Inflammatory macrophage treated with lipopolysaccharide for 1 hour (primary cell): ENCODE measurements at regions not wholly inside any gene's neighbourhood (a gene's known extent, or its start where the extent isn't known, plus 50 kb on each side); places are given as distances from the start of the nearest gene placed in this dataset.
A peak's percentile ranks its signal among the peaks of the same experiment; 100 is the strongest.
"Not testable (repeated sequence)": the region's sequence is repeated elsewhere in the genome, so short reads cannot be mapped to it uniquely, and the experiment has no call there.

Experiments
- DNase-seq, 2 donors: peaks; one replicate each; pipeline ENCODE4 v3.0.0-alpha.2; 2020 to 2022

- no peak for DNase-seq
Measured at GRCh38 chr7:142567201-142568075, 181.8 kb upstream of the PRSS1 start.

- DNase-seq, result peak; percentile 45 to 61
Measured at GRCh38 chr7:142566271-142566670, 183.0 kb upstream of the PRSS1 start.

- not testable (repeated sequence) for DNase-seq
Measured at GRCh38 chr7:142564125-142564524, 185.1 kb upstream of the PRSS1 start.

- DNase-seq, result no peak
Measured at GRCh38 chr7:142563470-142563869, 185.8 kb upstream of the PRSS1 start.

- DNase-seq, result no peak
Measured at GRCh38 chr7:142562688-142563087, 186.6 kb upstream of the PRSS1 start.

GRCh38 chr7:142561396-142561795 is 187.9 kb upstream of the PRSS1 start:
- not testable (repeated sequence) for DNase-seq

GRCh38 chr7:142560770-142561169 is 188.5 kb upstream of the PRSS1 start:
- not testable (repeated sequence) for DNase-seq

GRCh38 chr7:142560166-142560565 is 189.1 kb upstream of the PRSS1 start:
- no peak for DNase-seq

- DNase-seq, result peak; percentile 58 to 86
Measured at GRCh38 chr7:142557971-142558582, 191.2 kb upstream of the PRSS1 start.

GRCh38 chr7:142556740-142557139 is 192.5 kb upstream of the PRSS1 start:
- DNase-seq, result peak; percentile 77 to 80

- no peak for DNase-seq
Measured at GRCh38 chr7:142554560-142555532, 194.4 kb upstream of the PRSS1 start.

GRCh38 chr7:142553216-142553615 is 196.1 kb upstream of the PRSS1 start:
- DNase-seq, result no peak

GRCh38 chr7:142548978-142549377 is 200.3 kb upstream of the PRSS1 start:
- peak in 1 of 2 donors; percentile 39 for DNase-seq

GRCh38 chr7:142546452-142546851 is 202.8 kb upstream of the PRSS1 start:
- DNase-seq, result no peak

GRCh38 chr7:142542942-142543341 is 206.3 kb upstream of the PRSS1 start:
- peak; percentile 46 to 47 for DNase-seq

- no peak for DNase-seq
Measured at GRCh38 chr7:142542105-142542504, 207.2 kb upstream of the PRSS1 start.

GRCh38 chr7:142540371-142540770 is 208.9 kb upstream of the PRSS1 start:
- DNase-seq, result no peak

GRCh38 chr7:142539901-142540300 is 209.4 kb upstream of the PRSS1 start:
- DNase-seq, result no peak

- no peak for DNase-seq
Measured at GRCh38 chr7:142537760-142538159, 211.5 kb upstream of the PRSS1 start.

GRCh38 chr7:142535123-142535779 is 214.0 kb upstream of the PRSS1 start:
- peak; percentile 62 to 90 for DNase-seq

- DNase-seq, result no peak
Measured at GRCh38 chr7:142534726-142535122, 214.5 kb upstream of the PRSS1 start.

GRCh38 chr7:142533920-142534319 is 215.4 kb upstream of the PRSS1 start:
- no peak for DNase-seq
